WTC11 (cell line): ENCODE measurements at regions not wholly inside any gene's neighbourhood (a gene's known extent, or its start where the extent isn't known, plus 50 kb on each side); places are given as distances from the start of the nearest gene placed in this dataset.

Experiments
- ATAC-seq: fragments of 200-7000 bp; cut with Tn5 transposase; 2 replicates; pipeline ENCODE4 v1.10.0; 2021; ENCODE audit warnings: mild to moderate bottlenecking, moderate library complexity
- CTCF ChIA-PET: fragments of 300-600 bp; sonication (Branson Sonifier 250); formaldehyde crosslinking; loops from one replicate; lab custom pipeline; 2021; ENCODE audit warnings: antibody characterized with exemption; lab: Charles Lee
- POLR2A ChIA-PET: fragments of 350-600 bp; sonication (Branson Sonifier 250); formaldehyde crosslinking; loops from one replicate; lab custom pipeline; 2021; ENCODE audit warnings: antibody characterized with exemption; lab: Charles Lee
- DNase-seq: peaks from one replicate; pipeline ENCODE4 v3.0.0; 2021; ENCODE audit warnings: low spot score
- H3K27ac Mint-ChIP-seq: 2 replicates; pipeline ENCODE4 v1.8.0; 2021; ENCODE audit warnings: mixed read lengths
- H3K27me3 Mint-ChIP-seq: 2 replicates; pipeline ENCODE4 v1.8.0; 2021; ENCODE audit warnings: low read depth, mild to moderate bottlenecking, moderate library complexity, mixed read lengths
- H3K36me3 Mint-ChIP-seq: 2 replicates; pipeline ENCODE4 v1.8.0; 2021; ENCODE audit warnings: mixed read lengths
- H3K4me1 Mint-ChIP-seq: 2 replicates; pipeline ENCODE4 v1.8.0; 2022; ENCODE audit warnings: mixed read lengths
- H3K4me3 Mint-ChIP-seq: 2 replicates; pipeline ENCODE4 v1.8.0; 2021; ENCODE audit warnings: mild to moderate bottlenecking, moderate library complexity, mixed read lengths
- H3K9me3 Mint-ChIP-seq: 2 replicates; pipeline ENCODE4 v1.8.0; 2021; ENCODE audit warnings: mixed read lengths
- AR ChIP-seq: fragments of 250-450 bp; sonication (Bioruptor Pico); IDR thresholded peaks from 2 replicates; pipeline ENCODE4 v1.9.0; 2021; ENCODE audit warnings: mild to moderate bottlenecking
- ATF2 ChIP-seq: sonication (generic); formaldehyde crosslinking; IDR thresholded peaks from 2 replicates; pipeline ENCODE4 v1.8.1; 2022; ENCODE audit warnings: low read depth, missing genetic modification reagents, borderline replicate concordance
- ELF4 ChIP-seq: sonication (generic); formaldehyde crosslinking; IDR thresholded peaks from 2 replicates; pipeline ENCODE4 v1.8.1; 2022; ENCODE audit warnings: low read depth, mild to moderate bottlenecking, moderate library complexity, missing genetic modification reagents
- FOXJ3 ChIP-seq: sonication (generic); formaldehyde crosslinking; IDR thresholded peaks from 2 replicates; pipeline ENCODE4 v1.9.0; 2021; ENCODE audit warnings: missing genetic modification reagents, mild to moderate bottlenecking, borderline replicate concordance
- FOXP4 ChIP-seq: sonication (generic); formaldehyde crosslinking; IDR thresholded peaks from 2 replicates; pipeline ENCODE4 v1.8.0; 2022; ENCODE audit warnings: mild to moderate bottlenecking, missing genetic modification reagents
- GABPB1 ChIP-seq: sonication (generic); formaldehyde crosslinking; IDR thresholded peaks from 2 replicates; pipeline ENCODE4 v1.8.1; 2023; ENCODE audit warnings: mild to moderate bottlenecking, missing genetic modification reagents
- GRHL2 ChIP-seq: fragments of 250-450 bp; sonication (Bioruptor Pico); IDR thresholded peaks from 2 replicates; pipeline ENCODE4 v1.8.0; 2022; ENCODE audit warnings: mild to moderate bottlenecking, moderate library complexity; ENCODE audit not compliant: insufficient replicate concordance, severe bottlenecking
- GTF2I ChIP-seq: fragments of 250-450 bp; sonication (Bioruptor Pico); conservative IDR thresholded peaks from 2 replicates; pipeline ENCODE4 v1.4.0; 2021; ENCODE audit warnings: mild to moderate bottlenecking
- KAT7 ChIP-seq: sonication (generic); formaldehyde crosslinking; IDR thresholded peaks from 2 replicates; pipeline ENCODE4 v1.8.1; 2023; ENCODE audit warnings: missing genetic modification reagents, mild to moderate bottlenecking, borderline replicate concordance
- NFE2L1 ChIP-seq: sonication (generic); formaldehyde crosslinking; IDR thresholded peaks from 2 replicates; pipeline ENCODE4 v1.8.1; 2023; ENCODE audit warnings: missing genetic modification reagents
- RELA ChIP-seq: sonication (generic); formaldehyde crosslinking; IDR thresholded peaks from 2 replicates; pipeline ENCODE4 v1.8.1; 2022; ENCODE audit warnings: missing genetic modification reagents, mild to moderate bottlenecking, borderline replicate concordance
- SMAD4 ChIP-seq: sonication (generic); formaldehyde crosslinking; IDR thresholded peaks from 2 replicates; pipeline ENCODE4 v1.8.0; 2022; ENCODE audit warnings: mild to moderate bottlenecking, missing genetic modification reagents
- SP1 ChIP-seq: sonication (generic); formaldehyde crosslinking; conservative IDR thresholded peaks from 2 replicates; pipeline ENCODE4 v1.8.1; 2022; ENCODE audit warnings: missing genetic modification reagents
- TEAD4 ChIP-seq: sonication (generic); formaldehyde crosslinking; IDR thresholded peaks from 2 replicates; pipeline ENCODE4 v1.8.0; 2022; ENCODE audit warnings: mild to moderate bottlenecking, missing genetic modification reagents
- ZBTB21 ChIP-seq: sonication (generic); formaldehyde crosslinking; IDR thresholded peaks from 2 replicates; pipeline ENCODE4 v1.8.1; 2023; ENCODE audit warnings: mild to moderate bottlenecking, missing genetic modification reagents, borderline replicate concordance
- ZNF121 ChIP-seq: sonication (generic); formaldehyde crosslinking; IDR thresholded peaks from 2 replicates; pipeline ENCODE4 v1.8.0; 2023; ENCODE audit warnings: missing genetic modification reagents
- ZNF232 ChIP-seq: sonication (generic); formaldehyde crosslinking; IDR thresholded peaks from 2 replicates; pipeline ENCODE4 v1.8.0; 2022; ENCODE audit warnings: mild to moderate bottlenecking, missing genetic modification reagents
- ZNF281 ChIP-seq: sonication (generic); formaldehyde crosslinking; IDR thresholded peaks from 2 replicates; pipeline ENCODE4 v1.8.0; 2023; ENCODE audit warnings: mild to moderate bottlenecking, missing genetic modification reagents
- ZNF423 ChIP-seq: fragments of 250-450 bp; sonication (Bioruptor Pico); IDR thresholded peaks from 2 replicates; pipeline ENCODE4 v2.1.2; 2022; ENCODE audit warnings: mild to moderate bottlenecking, moderate library complexity
- ZNF425 ChIP-seq: fragments of 250-450 bp; sonication (Bioruptor Pico); conservative IDR thresholded peaks from 2 replicates; pipeline ENCODE4 v1.9.0; 2021; ENCODE audit warnings: mild to moderate bottlenecking
- ZNF512 ChIP-seq: sonication (generic); formaldehyde crosslinking; IDR thresholded peaks from 2 replicates; pipeline ENCODE4 v1.8.1; 2022; ENCODE audit warnings: missing genetic modification reagents, borderline replicate concordance

- Mint-ChIP-seq H3K9me3 (peaks cover 6% of the 10 kb centered on the region), H3K27ac (no peak overlapping the region), H3K36me3 (peaks cover under 1% of the 10 kb centered on the region), H3K4me1 (no peaks in the 10 kb centered on the region), H3K4me3 (no peak overlapping the region), H3K27me3 (no peaks in the 10 kb centered on the region)
- DNase-seq: no peak
- CTCF ChIA-PET: no interaction called here
- ATAC-seq: no peak
- TF ChIP-seq TEAD4 (CRISPR knock-in tag): no peak
- no peak for TF ChIP-seq ZBTB21 (CRISPR knock-in tag)
- TF ChIP-seq SP1 (CRISPR knock-in tag): no peak
- no peak for TF ChIP-seq AR (CRISPR knock-in tag)
- TF ChIP-seq ZNF423 (CRISPR knock-in tag): no peak
- TF ChIP-seq FOXJ3: no peak
- TF ChIP-seq ZNF281 (CRISPR knock-in tag): no peak
- no peak for TF ChIP-seq GTF2I (CRISPR knock-in tag)
- no peak for TF ChIP-seq GRHL2
- TF ChIP-seq ZNF232 (CRISPR knock-in tag): no peak
- POLR2A ChIA-PET: interaction anchor here (0.6 kb wide), 1 partner anchor 10 kb away, joined by 3 read pairs; no protein-coding TSS in a partner anchor
Observed at GRCh38 chr5:105350486-105351140, 1788.0 kb upstream of the NUDT12 start.

GRCh38 chr5:105331558-105331957 is 1769.0 kb upstream of the NUDT12 start:
- H3K9me3 Mint-ChIP-seq: peaks cover 15% of the 10 kb centered on the region
- H3K4me3 Mint-ChIP-seq: no peak overlapping the region
- ChIA-PET POLR2A (no interaction called here), CTCF (no interaction called here)
- H3K27ac Mint-ChIP-seq: no peak overlapping the region
- H3K27me3 Mint-ChIP-seq: no peaks in the 10 kb centered on the region
- DNase-seq: no peak
- H3K36me3 Mint-ChIP-seq: no peaks in the 10 kb centered on the region
- H3K4me1 Mint-ChIP-seq: no peaks in the 10 kb centered on the region
- no peak for ATAC-seq
- no peak for TF ChIP-seq ELF4 (CRISPR knock-in tag)
- TF ChIP-seq ATF2 (CRISPR knock-in tag): no peak
- TF ChIP-seq RELA: no peak
- no peak for TF ChIP-seq ZNF425 (CRISPR knock-in tag)
- no peak for TF ChIP-seq SMAD4 (CRISPR knock-in tag)
- TF ChIP-seq FOXP4: no peak
- no peak for TF ChIP-seq GABPB1 (CRISPR knock-in tag)
- no peak for TF ChIP-seq NFE2L1 (CRISPR knock-in tag)
- TF ChIP-seq GTF2I (CRISPR knock-in tag): no peak
- TF ChIP-seq KAT7 (CRISPR knock-in tag): no peak
- TF ChIP-seq ZNF121: no peak
- no peak for TF ChIP-seq ZNF512 (CRISPR knock-in tag)
